DOHH2 (cell line): ENCODE measurements at regions not wholly inside any gene's neighbourhood (a gene's known extent, or its start where the extent isn't known, plus 50 kb on each side); places are given as distances from the start of the nearest gene placed in this dataset.

Source experiments
- CTCF ChIP-seq: fragments of 200-600 bp; sonication (generic); IDR thresholded peaks from one replicate; pipeline ENCODE4 v1.5.1; 2014; ENCODE audit warnings: antibody characterized with exemption, mild to moderate bottlenecking, low read depth, low read length; ENCODE audit not compliant: poor library complexity, severe bottlenecking
- EZH2phosphoT487 ChIP-seq: fragments of 200-600 bp; sonication (generic); IDR thresholded peaks from 2 replicates; pipeline ENCODE4 v1.6.1; 2017; ENCODE audit warnings: borderline replicate concordance, mild to moderate bottlenecking, antibody characterized with exemption, low read length, moderate library complexity, mixed read lengths

DNA sequence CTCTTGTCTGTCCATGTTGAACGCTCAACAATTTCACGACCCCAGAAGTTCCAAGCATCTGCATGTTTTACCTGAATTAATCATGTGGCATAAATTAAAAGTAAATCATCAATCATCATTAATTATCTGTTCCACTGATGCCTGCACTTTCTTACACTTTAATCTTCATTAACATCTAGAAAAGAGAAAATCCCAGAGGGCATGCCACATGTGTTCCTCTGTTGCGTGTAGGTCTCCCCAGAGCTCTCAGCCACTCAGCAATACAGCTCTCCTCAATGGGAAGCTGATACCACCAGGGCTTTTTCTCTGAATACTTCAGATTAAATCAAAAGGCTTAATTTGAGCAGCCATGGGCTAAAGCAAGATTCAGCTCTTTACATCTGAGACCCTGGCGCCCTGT is 722.4 kb upstream of the TENM3 start:
- no peak for TF ChIP-seq CTCF
- TF ChIP-seq EZH2phosphoT487: no peak
